HFFc6 (cell line): ENCODE measurements at regions not wholly inside any gene's neighbourhood (a gene's known extent, or its start where the extent isn't known, plus 50 kb on each side); places are given as distances from the start of the nearest gene placed in this dataset.
"Not testable (repeated sequence)": the region's sequence is repeated elsewhere in the genome, so short reads cannot be mapped to it uniquely, and the experiment has no call there.

Source experiments
- DNase-seq: peaks from one replicate; pipeline ENCODE4 v3.0.0-alpha.2; 2018
- H3K27ac Mint-ChIP-seq: 2 replicates; pipeline ENCODE4 v1.8.0; 2020; ENCODE audit warnings: mild to moderate bottlenecking, mixed read lengths
- H3K27me3 Mint-ChIP-seq: 2 replicates; pipeline ENCODE4 v1.8.0; 2021; ENCODE audit warnings: mild to moderate bottlenecking, moderate library complexity, mixed read lengths; ENCODE audit not compliant: insufficient read depth
- H3K36me3 Mint-ChIP-seq: 2 replicates; pipeline ENCODE4 v1.8.0; 2021; ENCODE audit warnings: low read depth, mixed read lengths
- H3K4me1 Mint-ChIP-seq: 2 replicates; pipeline ENCODE4 v1.8.0; 2020; ENCODE audit warnings: low read depth, mixed read lengths
- H3K4me3 Mint-ChIP-seq: 2 replicates; pipeline ENCODE4 v1.8.0; 2020; ENCODE audit warnings: mild to moderate bottlenecking, moderate library complexity, mixed read lengths
- H3K9me3 Mint-ChIP-seq: 2 replicates; pipeline ENCODE4 v1.8.0; 2020; ENCODE audit warnings: mild to moderate bottlenecking, mixed read lengths
- CTCF ChIP-seq: fragments of 200-600 bp; sonication (generic); IDR thresholded peaks from 2 replicates; pipeline ENCODE4 v1.5.0; 2021; ENCODE audit warnings: antibody characterized with exemption, mild to moderate bottlenecking

- Mint-ChIP-seq H3K27me3 (peaks cover 5% of the 10 kb centered on the region), H3K4me1 (peaks cover 7% of the 10 kb centered on the region; the same call in 1 of the 2 replicates), H3K36me3 (peaks cover 8% of the 10 kb centered on the region), H3K4me3 (no peak overlapping the region), H3K9me3 (peaks cover 14% of the 10 kb centered on the region), H3K27ac (no peak overlapping the region)
- DNase-seq, result no peak
- no peak for TF ChIP-seq CTCF
Measured at GRCh38 chr21:25199944-25200343, 407.3 kb downstream of the MRPL39 start.

GRCh38 chr21:25191141-25191540 is 416.1 kb downstream of the MRPL39 start:
- no peak for DNase-seq
- H3K9me3 Mint-ChIP-seq, result no peaks in the 10 kb centered on the region
- H3K27ac Mint-ChIP-seq, result no peak overlapping the region
- peaks cover 3% of the 10 kb centered on the region; the same call in 1 of the 2 replicates for H3K4me1 Mint-ChIP-seq
- no peaks in the 10 kb centered on the region for H3K27me3 Mint-ChIP-seq
- no peak overlapping the region for H3K4me3 Mint-ChIP-seq
- no peak for TF ChIP-seq CTCF
- H3K36me3 Mint-ChIP-seq, result no peaks in the 10 kb centered on the region

GRCh38 chr21:25189497-25189896 is 417.8 kb downstream of the MRPL39 start:
- H3K4me3 Mint-ChIP-seq, result no peak overlapping the region
- no peaks in the 10 kb centered on the region for H3K36me3 Mint-ChIP-seq
- H3K9me3 Mint-ChIP-seq, result no peaks in the 10 kb centered on the region
- no peak for TF ChIP-seq CTCF
- peaks cover 2% of the 10 kb centered on the region; the same call in 1 of the 2 replicates for H3K27me3 Mint-ChIP-seq
- DNase-seq, result no peak
- no peak overlapping the region for H3K27ac Mint-ChIP-seq
- no peaks in the 10 kb centered on the region; the same call in 1 of the 2 replicates for H3K4me1 Mint-ChIP-seq

GRCh38 chr21:25188677-25189079 is 418.6 kb downstream of the MRPL39 start:
- no peak for TF ChIP-seq CTCF
- peaks cover 2% of the 10 kb centered on the region; the same call in 1 of the 2 replicates for H3K27me3 Mint-ChIP-seq
- H3K36me3 Mint-ChIP-seq, result no peaks in the 10 kb centered on the region
- no peaks in the 10 kb centered on the region for H3K9me3 Mint-ChIP-seq
- no peak for DNase-seq
- H3K27ac Mint-ChIP-seq, result no peak overlapping the region
- no peaks in the 10 kb centered on the region; the same call in 1 of the 2 replicates for H3K4me1 Mint-ChIP-seq
- no peak overlapping the region for H3K4me3 Mint-ChIP-seq

GRCh38 chr21:25186273-25186672 is 421.0 kb downstream of the MRPL39 start:
- Mint-ChIP-seq H3K36me3 (no peaks in the 10 kb centered on the region), H3K27me3 (peaks cover 2% of the 10 kb centered on the region; the same call in 1 of the 2 replicates), H3K4me1 (peaks cover 4% of the 10 kb centered on the region; the same call in 1 of the 2 replicates), H3K9me3 (no peaks in the 10 kb centered on the region), H3K27ac (no peak overlapping the region), H3K4me3 (no peak overlapping the region)
- DNase-seq, result no peak
- TF ChIP-seq CTCF, result no peak

- no peak for DNase-seq
- Mint-ChIP-seq H3K9me3 (no peaks in the 10 kb centered on the region), H3K27me3 (peaks cover 2% of the 10 kb centered on the region; the same call in 1 of the 2 replicates), H3K4me1 (peaks cover 31% of the 10 kb centered on the region), H3K27ac (no peak overlapping the region), H3K36me3 (no peaks in the 10 kb centered on the region), H3K4me3 (no peak overlapping the region)
- no peak for TF ChIP-seq CTCF
Measured at GRCh38 chr21:25183577-25183976, 423.7 kb downstream of the MRPL39 start.

- DNase-seq, H3K4me3 Mint-ChIP-seq, H3K36me3 Mint-ChIP-seq, H3K27me3 Mint-ChIP-seq, H3K9me3 Mint-ChIP-seq, H3K27ac Mint-ChIP-seq: not testable (repeated sequence)
- H3K4me1 Mint-ChIP-seq, result peaks cover 46% of the 10 kb centered on the region
Measured at GRCh38 chr21:25181690-25182089, 425.6 kb downstream of the MRPL39 start.
